NT2/D1 (cell line): ENCODE measurements at regions not wholly inside any gene's neighbourhood (a gene's known extent, or its start where the extent isn't known, plus 50 kb on each side); places are given as distances from the start of the nearest gene placed in this dataset.

Experiments used
- SUZ12 ChIP-seq: IDR thresholded peaks from 2 replicates; pipeline ENCODE4 v1.6.1; 2011; ENCODE audit not compliant: insufficient read length, insufficient read depth; ENCODE audit errors: extremely low read depth
- YY1 ChIP-seq: IDR thresholded peaks from 2 replicates; pipeline ENCODE4 v1.6.1; 2011; ENCODE audit not compliant: insufficient read length, insufficient read depth
- ZNF274 ChIP-seq: IDR thresholded peaks from 2 replicates; pipeline ENCODE4 v1.6.1; 2011; ENCODE audit warnings: mild to moderate bottlenecking, low read depth, low read length

DNA sequence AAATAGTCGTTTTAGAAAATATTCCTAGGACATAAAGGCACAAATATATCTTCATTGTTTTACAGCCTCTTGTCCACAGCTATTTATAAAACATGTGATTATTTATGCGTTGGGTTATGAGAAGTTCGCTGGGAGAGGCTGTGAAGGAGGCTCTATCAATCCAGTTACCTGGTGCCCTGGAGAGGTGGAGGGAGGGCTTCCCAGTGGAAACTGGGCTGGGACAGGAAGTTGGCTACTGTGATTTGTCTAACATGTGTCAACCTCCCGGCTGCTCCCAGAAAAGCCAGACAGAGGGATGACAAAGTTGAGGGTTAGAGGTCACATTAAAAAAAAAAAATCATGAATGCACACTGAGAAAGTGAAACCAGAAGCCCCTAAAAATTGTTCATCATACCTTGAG is 346.5 kb downstream of the ZNF536 start:
- TF ChIP-seq ZNF274: no peak
- no peak for TF ChIP-seq YY1
- no peak for TF ChIP-seq SUZ12
